ENCODE measurements at regions not wholly inside any gene's neighbourhood (a gene's known extent, or its start where the extent isn't known, plus 50 kb on each side); places are given as distances from the start of the nearest gene placed in this dataset.

GRCh38 chr18:29397536-29397935 is 1220.6 kb upstream of the CDH2 start:
- TF ChIP-seq POLR2A (IDR thresholded peaks at IDR 0.05; ENCODE audit: low read length), result no peak
- no peak for TF ChIP-seq GATA1 (IDR thresholded peaks at IDR 0.05; ENCODE audit: low read depth, low read length)

Data from erythroblast (primary cell).